GM12878 (cell line): ENCODE measurements at regions not wholly inside any gene's neighbourhood (a gene's known extent, or its start where the extent isn't known, plus 50 kb on each side); places are given as distances from the start of the nearest gene placed in this dataset.

ENCODE experiments used
- BCL11A ChIP-seq: IDR thresholded peaks from 2 replicates; pipeline ENCODE4 v1.6.1; 2011; ENCODE audit warnings: low read depth, low read length
- CHD2 ChIP-seq: IDR thresholded peaks from 2 replicates; pipeline ENCODE4 v1.6.1; 2011; ENCODE audit warnings: low read depth, low read length, improper control_type of control experiment, borderline replicate concordance
- CTCF ChIP-seq, 3 experiments: IDR thresholded peaks in 2 of 3; conservative IDR thresholded peaks in 1 of 3; 2 replicates each; pipeline ENCODE4 v1.5.1; 2011; ENCODE audit warnings: low read depth in 3 of 3, low read length in 3 of 3, mild to moderate bottlenecking in 3 of 3, control low read depth in 2 of 3, moderate library complexity in 2 of 3, inconsistent platforms in 1 of 3, mixed read lengths in 1 of 3; ENCODE audit not compliant: control insufficient read depth in 2 of 3, insufficient read depth in 1 of 3; ENCODE audit errors: extremely low read depth in 1 of 3
- HDAC2 ChIP-seq: fragments of 200-600 bp; sonication (generic); IDR thresholded peaks from 2 replicates; pipeline ENCODE4 v1.6.1; 2017
- MTA3 ChIP-seq: IDR thresholded peaks from 2 replicates; pipeline ENCODE4 v1.6.1; 2012; ENCODE audit warnings: low read length, inconsistent platforms, borderline replicate concordance
- POLR2A ChIP-seq: IDR thresholded peaks from 2 replicates; pipeline ENCODE4 v1.6.1; 2011; ENCODE audit warnings: low read depth, mild to moderate bottlenecking, low read length
- POLR2AphosphoS5 ChIP-seq: IDR thresholded peaks from 2 replicates; pipeline ENCODE4 v1.6.1; 2011; ENCODE audit warnings: mild to moderate bottlenecking, low read length, inconsistent platforms
- RCOR1 ChIP-seq: conservative IDR thresholded peaks from 2 replicates; pipeline ENCODE4 v1.6.1; 2012; ENCODE audit warnings: low read depth, low read length, improper control_type of control experiment
- SMC3 ChIP-seq: IDR thresholded peaks from 2 replicates; pipeline ENCODE4 v1.6.1; 2011; ENCODE audit warnings: low read length, improper control_type of control experiment, borderline replicate concordance
- TAF1 ChIP-seq: IDR thresholded peaks from 2 replicates; pipeline ENCODE4 v1.6.1; 2011; ENCODE audit warnings: mild to moderate bottlenecking, low read depth, low read length, borderline replicate concordance
- YY1 ChIP-seq: IDR thresholded peaks from 2 replicates; pipeline ENCODE4 v1.6.1; 2011; ENCODE audit warnings: low read depth, mild to moderate bottlenecking, low read length
- ZSCAN29 ChIP-seq: fragments of 450-650 bp; IDR thresholded peaks from 2 replicates; pipeline ENCODE4 v1.6.1; 2017; ENCODE audit warnings: mild to moderate bottlenecking, moderate library complexity
- TF ChIP-seq, protein P1 (sequence below): IDR thresholded peaks from 2 replicates; pipeline ENCODE4 v1.6.1; 2012; ENCODE audit warnings: low read length, inconsistent platforms

DNA sequence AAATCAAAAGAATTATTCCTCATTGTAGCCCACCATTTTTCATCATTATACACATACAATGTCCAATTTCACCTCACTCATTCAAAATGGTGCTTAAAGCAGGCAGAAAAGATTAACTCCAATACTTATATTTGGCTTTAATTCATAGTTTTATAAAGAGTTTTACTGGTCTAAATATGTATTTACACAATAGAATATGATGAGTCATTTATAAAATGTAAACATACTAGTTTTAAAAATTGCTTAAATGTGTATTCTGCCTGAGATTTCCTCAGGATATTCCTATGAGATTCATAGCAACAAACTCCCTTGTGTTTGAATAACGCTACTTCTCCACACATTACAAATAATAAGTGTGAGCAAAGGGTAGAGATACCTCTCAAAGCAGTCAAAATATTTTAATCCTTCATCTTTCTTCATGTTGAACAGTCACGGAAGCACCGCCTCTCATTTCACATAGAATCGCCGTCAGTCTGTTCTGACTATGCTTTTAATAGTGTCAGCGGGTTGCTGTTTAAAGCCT lies 75.7 kb upstream of the GBE1 start:
- TF ChIP-seq CTCF (IDR thresholded peaks at IDR 0.05 in 2 of 3, conservative IDR thresholded peaks at IDR 0.05 in 1 of 3; ENCODE audit: control insufficient read depth in 2 of 3, extremely low read depth in 1 of 3, insufficient read depth in 1 of 3, low read depth in 3 of 3, low read length in 3 of 3) = no peak
- TF ChIP-seq CHD2 = no peak
- no peak for TF ChIP-seq SMC3
- TF ChIP-seq HDAC2 = no peak
- TF ChIP-seq RCOR1 = no peak
- TF ChIP-seq POLR2AphosphoS5 = no peak
- TF ChIP-seq, protein P1, sequence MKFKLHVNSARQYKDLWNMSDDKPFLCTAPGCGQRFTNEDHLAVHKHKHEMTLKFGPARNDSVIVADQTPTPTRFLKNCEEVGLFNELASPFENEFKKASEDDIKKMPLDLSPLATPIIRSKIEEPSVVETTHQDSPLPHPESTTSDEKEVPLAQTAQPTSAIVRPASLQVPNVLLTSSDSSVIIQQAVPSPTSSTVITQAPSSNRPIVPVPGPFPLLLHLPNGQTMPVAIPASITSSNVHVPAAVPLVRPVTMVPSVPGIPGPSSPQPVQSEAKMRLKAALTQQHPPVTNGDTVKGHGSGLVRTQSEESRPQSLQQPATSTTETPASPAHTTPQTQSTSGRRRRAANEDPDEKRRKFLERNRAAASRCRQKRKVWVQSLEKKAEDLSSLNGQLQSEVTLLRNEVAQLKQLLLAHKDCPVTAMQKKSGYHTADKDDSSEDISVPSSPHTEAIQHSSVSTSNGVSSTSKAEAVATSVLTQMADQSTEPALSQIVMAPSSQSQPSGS = no peak
- no peak for TF ChIP-seq MTA3
- TF ChIP-seq POLR2A = no peak
- TF ChIP-seq TAF1 = no peak
- TF ChIP-seq ZSCAN29 = no peak
- TF ChIP-seq BCL11A = no peak
- no peak for TF ChIP-seq YY1
